SKM-1 (cell line): ENCODE measurements at regions not wholly inside any gene's neighbourhood (a gene's known extent, or its start where the extent isn't known, plus 50 kb on each side); places are given as distances from the start of the nearest gene placed in this dataset.

Experiments used
- DNase-seq: peaks from one replicate; lab custom pipeline; 2025; ENCODE audit not compliant: unreplicated experiment; lab: John Stamatoyannopoulos, UW

DNA sequence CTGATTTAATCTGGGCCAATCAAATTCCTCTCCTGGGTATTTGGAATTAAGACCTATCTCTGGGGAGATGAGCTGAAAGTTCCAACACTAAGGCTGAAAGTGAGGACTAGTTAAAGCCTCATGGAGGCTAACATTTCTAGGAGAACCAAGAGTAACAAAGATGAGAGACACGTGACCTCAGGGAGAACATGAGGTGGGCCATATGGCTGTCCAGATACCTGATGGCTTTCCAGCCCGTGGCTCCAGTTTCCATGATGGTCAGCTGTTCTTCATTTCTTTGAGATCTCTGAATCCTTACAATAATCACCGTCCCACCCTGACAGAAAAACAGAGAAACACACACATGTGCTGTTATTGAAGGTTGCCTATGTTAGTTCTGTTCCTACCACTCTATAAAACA, 66.1 kb downstream of the LEPR start:
- no peak for DNase-seq

- DNase-seq: no peak
These were observed 69.0 kb downstream of the LEPR start for GRCh38 chr1:65489481-65489880.

DNA sequence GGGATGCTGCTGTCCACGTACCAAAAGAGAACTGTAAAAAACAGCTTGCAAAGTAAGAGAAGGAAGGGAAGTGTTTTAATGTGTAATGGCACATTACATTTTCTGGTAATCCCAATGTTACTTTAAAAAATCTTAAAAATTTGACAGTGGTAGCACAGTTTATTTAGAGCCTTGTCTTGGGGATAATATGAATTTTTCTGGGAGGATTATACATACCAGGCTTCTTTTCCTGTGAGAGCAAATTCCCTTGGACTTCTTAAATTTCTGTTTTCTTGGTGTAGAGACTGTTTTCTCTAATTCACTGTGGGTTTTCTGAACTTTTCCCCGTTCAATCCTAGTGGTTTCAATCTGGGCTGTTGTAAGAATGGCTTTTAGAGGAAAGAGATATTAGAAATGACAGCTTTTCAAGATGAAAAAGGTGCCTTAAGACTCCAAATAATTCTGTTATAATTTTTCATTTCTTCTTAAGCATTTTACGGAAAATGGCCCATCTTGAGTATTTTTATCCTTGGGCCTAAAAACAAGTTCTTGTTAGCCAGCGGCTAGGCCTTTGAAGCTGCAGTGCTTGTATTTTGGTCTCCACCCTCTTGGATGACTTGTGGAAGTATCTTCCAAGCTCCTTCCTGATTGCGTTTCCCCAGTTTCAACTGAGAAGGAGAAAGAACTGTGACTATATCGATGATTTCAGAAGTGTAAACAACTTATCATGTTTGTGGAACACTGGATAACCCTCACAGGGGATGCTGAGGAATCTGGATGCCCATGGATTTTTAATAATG, 70.0 kb downstream of the LEPR start:
- no peak for DNase-seq

DNA sequence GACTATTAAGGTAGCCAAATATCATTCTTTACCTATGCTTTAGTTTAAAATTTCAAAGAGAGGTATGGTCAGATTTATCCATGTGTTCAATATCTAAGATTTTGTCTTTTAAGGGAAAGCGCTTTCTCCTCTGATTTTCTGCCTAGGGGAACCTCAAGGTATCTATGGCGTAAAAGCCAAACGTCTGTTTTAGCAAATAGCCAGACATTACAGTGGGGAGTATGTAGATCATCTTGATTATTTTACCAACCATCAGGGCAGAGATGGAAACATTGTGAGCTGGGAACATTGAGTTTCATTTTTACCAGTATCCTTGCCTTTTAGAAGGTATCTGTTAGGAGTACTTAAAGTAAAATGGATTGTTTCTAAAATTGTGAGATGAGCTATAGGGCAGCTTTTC, 71.0 kb downstream of the LEPR start:
- no peak for DNase-seq

DNA sequence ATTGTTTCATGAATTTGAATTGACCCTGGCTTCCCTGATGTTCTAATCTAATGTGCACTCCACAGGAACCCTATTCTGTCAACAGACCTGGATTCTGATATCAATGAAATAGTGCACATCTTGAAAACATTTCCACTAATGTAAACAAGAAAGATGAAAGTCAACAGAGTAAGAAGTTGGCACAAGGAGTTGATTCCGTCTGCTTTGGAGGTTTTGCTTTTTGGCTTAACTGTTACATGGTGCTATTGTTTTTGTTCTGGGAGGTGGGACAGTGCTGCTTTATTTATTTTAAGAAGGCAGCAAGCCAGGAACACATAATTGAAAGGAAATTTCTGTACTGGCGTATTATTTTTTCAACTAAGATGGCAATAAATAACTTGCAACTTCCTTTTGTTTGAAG, 73.3 kb downstream of the LEPR start:
- no peak for DNase-seq

- no peak for DNase-seq
These were observed 74.2 kb downstream of the LEPR start for GRCh38 chr1:65494671-65495070.

- DNase-seq: no peak
These were observed 74.7 kb downstream of the LEPR start for GRCh38 chr1:65495137-65495536.

DNA sequence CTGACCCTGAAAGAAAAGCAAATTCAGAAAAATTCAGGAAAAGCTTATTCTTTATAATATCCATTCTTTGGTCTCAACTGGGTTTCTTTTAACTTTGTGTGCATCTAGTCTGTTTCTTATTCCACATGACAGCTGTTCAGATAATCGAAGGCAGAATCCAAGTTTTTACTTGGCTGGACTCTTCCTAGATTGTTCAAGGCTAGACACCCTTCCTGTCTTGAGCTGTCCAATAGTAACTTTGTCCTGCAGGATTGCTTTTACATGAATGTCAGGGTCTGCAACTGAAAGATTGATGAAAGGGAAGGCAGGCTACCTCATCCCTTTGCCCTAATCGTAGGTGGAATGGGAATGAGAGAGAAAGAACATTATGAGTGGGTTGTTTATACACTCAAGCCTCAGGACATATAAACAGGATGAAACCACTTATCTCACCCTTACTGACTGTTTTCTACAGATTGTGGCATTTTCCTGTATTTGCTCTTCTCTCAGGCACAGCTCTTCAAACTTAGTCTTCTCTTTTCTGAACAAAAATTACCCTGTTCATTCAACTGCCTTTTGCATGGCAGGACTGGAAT, 76.9 kb downstream of the LEPR start:
- DNase-seq: no peak

- DNase-seq: no peak
These were observed 83.0 kb downstream of the LEPR start for GRCh38 chr1:65503427-65503826.

DNA sequence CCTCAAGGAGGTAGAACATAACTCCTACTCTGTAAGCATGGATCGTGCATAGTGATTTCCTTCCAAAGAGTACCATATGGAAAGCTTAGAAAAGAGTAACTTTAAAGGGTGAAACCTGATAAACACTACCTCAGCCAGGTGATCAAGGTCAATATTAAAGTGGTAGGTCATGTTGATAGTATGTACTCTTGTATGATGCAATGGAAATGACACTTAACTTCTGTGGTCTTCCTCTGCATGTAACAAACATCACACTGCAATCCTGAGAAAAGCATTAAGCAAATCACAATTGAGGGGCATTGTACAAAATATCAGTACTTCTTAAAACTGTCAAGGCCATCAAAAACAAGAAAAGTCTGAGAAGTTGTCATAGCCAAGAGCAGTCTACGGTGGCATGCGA, 83.8 kb downstream of the LEPR start:
- no peak for DNase-seq

GRCh38 chr1:65505547-65506300, 85.3 kb downstream of the LEPR start:
- DNase-seq: no peak

- DNase-seq: no peak
These were observed 87.6 kb downstream of the LEPR start for GRCh38 chr1:65508051-65508450.

DNA sequence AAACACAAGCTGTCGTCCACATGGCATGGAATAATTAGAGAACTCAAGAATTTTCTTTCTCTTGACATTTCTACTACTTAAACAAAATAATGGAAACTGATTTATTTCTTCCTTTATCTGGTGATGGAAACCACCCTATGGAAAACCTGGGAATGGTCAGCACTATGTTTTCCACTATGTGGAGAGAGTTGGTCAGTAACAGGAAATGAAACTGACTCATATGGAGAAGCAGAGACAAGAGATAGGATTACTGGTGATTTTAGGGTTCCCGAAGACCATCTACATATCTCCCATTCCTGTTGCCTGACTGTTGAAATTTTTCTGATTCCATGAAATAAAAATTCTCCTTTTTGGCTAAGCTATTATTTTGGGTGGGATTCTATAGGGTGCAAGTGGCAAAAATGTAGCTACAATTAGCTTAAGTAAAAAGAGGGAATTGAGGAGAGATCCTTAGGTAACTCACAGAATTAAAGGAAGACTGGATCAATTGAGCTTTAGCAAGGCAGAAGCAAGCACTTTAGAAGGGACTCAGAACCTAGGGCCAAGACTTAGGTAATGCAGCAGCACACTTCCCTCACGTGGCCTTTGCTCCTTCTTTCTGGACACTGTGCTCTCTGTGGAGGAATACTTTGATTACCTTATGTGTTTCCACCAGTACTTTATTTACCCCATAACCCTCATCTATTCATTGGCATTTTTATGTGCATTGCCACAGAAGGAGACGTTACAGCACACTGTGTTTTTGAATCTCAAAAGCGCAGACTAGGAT, 89.6 kb downstream of the LEPR start:
- no peak for DNase-seq

DNA sequence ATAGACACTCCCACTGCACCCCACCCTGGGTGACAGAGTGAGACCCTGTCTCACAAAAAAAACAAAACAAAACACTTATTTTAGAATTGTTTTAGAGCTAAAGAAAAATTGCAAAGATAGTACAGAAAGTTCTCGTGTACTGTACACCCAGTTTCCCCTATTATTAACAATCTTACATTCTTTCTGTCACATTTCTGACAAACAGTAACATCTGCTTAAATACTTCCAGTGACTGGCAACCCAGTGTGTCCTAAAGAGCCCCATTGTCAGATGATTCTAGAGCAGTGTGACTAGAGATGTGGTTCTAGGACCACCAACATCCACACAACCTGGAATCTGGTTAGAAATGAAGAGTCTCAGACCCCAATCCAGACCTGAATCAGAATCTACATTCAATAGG, 90.5 kb downstream of the LEPR start:
- no peak for DNase-seq

GRCh38 chr1:65512383-65512782, 91.9 kb downstream of the LEPR start:
- DNase-seq: no peak

DNA sequence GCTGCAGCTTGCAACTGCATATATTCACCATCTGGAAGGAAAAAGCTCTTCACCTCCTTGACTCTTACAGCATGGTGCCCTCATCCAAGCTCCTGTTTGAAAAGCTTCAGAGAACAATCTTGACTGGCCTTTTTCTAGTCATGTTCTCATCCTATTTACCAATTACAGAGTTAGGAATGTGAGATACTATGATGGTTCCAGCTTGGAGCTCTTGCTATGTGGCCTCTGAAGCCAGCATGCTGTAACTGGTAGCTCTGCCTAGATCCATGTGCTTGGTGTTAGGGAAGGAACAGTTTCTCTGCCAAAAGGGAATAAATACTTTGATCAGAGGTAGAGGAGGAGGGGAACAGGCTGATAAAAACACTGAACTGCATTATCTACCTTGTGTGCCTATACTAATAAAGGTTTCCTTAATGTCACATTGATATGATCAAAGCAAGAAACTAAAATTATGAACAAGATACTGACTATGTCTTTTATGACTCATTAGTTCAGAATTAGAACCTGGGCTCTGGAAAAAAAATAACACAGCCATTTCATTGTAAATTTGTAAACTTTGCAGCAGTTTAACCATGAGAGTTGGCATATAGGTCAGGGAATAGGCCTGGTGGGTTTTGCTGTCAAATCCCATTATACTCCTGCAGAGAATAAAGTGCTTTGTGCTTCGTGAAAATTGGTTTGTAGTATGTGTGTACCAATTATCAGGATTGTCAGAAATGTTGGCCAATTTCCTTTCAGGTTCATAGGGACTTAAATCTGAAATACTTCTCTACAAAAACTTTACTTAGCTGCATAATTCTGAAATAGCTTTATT, 92.7 kb downstream of the LEPR start:
- no peak for DNase-seq

DNA sequence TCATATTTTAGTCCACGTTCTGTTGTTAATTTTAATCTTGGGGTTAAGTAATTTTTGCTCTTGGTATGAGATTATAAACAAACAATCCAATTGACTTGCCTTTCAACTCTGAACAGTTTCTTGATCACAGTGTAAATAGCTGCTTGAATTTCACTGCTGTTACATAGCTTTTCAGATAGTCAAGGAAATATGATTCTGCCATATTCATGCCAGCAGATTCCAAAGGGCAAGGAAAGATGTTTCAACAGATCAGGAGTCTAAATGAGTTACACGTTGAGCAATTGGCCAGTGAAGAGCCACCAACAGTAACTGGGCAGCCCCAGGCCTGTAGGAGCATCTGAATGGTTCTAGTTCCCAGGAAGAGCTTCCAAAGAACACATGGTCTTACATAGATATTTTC, 93.6 kb downstream of the LEPR start:
- no peak for DNase-seq

GRCh38 chr1:65524931-65525265, 104.4 kb downstream of the LEPR start:
- no peak for DNase-seq

DNA sequence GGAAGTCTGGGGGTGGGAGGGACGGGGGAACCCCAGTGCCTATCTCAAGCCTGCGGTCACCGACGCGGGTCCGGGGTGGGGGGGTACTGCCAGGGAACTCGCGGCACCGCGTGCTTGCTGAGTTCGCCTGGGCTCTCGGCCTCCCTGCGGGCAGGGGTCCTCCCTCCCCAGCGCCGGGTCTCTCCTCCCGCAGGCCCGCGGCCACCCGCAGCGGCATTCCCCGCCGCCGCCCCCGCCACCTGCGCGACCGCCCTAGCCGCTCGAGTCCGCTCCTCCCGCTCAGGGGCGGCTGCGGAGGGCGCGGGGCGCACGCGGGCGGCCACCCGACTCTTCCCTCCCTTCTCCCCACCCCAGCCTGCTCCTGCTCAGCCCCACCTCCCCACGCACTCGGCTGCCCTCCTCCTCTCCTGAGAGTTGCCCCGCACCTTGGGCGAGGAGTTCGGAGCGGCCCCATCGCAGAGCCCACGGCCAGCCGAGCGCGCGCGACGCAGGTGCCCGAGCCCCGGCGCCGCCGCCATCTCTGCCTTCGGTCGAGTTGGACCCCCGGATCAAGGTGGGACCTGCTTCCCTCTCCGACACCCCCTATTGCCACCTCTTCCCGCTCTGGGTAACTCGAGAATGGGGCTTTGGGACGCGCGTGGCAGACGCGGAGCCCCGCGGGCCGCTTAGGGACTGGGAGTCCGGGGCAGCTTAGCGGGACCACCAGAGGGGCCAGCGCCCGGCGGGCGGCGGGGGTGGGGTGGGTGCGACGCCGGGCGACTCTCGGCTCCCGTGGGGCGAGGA, 105.0 kb downstream of the LEPR start:
- no peak for DNase-seq

DNA sequence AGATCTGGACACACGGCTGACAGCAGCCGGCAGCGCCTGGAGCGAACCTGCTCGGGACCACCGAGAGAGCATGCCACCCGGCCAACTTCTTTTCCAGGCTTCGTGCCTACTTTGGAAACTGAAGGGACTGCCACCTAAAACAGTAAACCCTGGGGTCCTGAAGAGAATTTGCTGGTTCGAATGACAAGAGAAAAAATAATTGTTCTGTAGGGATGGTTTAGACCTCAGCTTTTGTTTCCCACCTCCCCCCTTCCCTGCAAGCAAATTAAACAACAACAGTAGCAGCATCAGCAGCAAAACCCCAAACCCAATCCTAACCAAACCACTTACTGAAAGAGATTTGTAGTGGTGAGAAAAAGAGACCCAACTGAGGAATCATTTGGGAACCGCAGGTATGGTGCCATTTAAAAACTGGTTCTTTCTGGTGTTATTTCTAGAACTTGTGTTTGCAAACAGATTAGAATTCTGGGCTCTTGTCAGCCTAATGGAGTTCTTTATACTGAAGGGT, 105.6 kb downstream of the LEPR start:
- DNase-seq: no peak
